OCI-LY1 (cell line): ENCODE measurements at regions not wholly inside any gene's neighbourhood (a gene's known extent, or its start where the extent isn't known, plus 50 kb on each side); places are given as distances from the start of the nearest gene placed in this dataset.

Experiments
- H2AFZ ChIP-seq: fragments of 200-600 bp; sonication (generic), shearing (Covaris generic); 2 replicates; pipeline ENCODE4 v1.6.0; 2014; ENCODE audit warnings: antibody characterized with exemption, mild to moderate bottlenecking, low read length
- H3F3A ChIP-seq: fragments of 200-600 bp; sonication (generic), shearing (Covaris generic); 2 replicates; pipeline ENCODE4 v1.6.0; 2014; ENCODE audit warnings: mild to moderate bottlenecking, antibody characterized with exemption, low read length, moderate library complexity; ENCODE audit not compliant: insufficient read depth
- H3K27ac ChIP-seq: fragments of 200-600 bp; sonication (generic); 2 replicates; pipeline ENCODE4 v1.5.1; 2014; ENCODE audit warnings: low read length, mixed run types, mild to moderate bottlenecking, low read depth; ENCODE audit not compliant: poor library complexity, severe bottlenecking
- H3K27me3 ChIP-seq: fragments of 200-600 bp; sonication (generic); 2 replicates; pipeline ENCODE4 v1.6.0; 2014; ENCODE audit warnings: antibody characterized with exemption, mild to moderate bottlenecking, low read length, moderate library complexity; ENCODE audit not compliant: insufficient read depth
- H3K36me3 ChIP-seq: fragments of 200-600 bp; sonication (generic); 2 replicates; pipeline ENCODE4 v1.6.1; 2014; ENCODE audit warnings: mild to moderate bottlenecking, antibody characterized with exemption, low read length, moderate library complexity, mixed read lengths; ENCODE audit not compliant: insufficient read depth
- H3K4me1 ChIP-seq: fragments of 200-600 bp; sonication (generic); 2 replicates; pipeline ENCODE4 v1.5.1; 2014; ENCODE audit warnings: mild to moderate bottlenecking, low read length, moderate library complexity; ENCODE audit not compliant: insufficient read depth, severe bottlenecking
- H3K4me2 ChIP-seq: fragments of 200-600 bp; sonication (generic), shearing (Covaris generic); 2 replicates; pipeline ENCODE4 v1.6.1; 2014; ENCODE audit warnings: low read length
- H3K4me3 ChIP-seq: fragments of 200-600 bp; sonication (generic); 2 replicates; pipeline ENCODE4 v1.5.1; 2014; ENCODE audit warnings: low read length, low read depth, mild to moderate bottlenecking, mixed read lengths; ENCODE audit not compliant: poor library complexity, severe bottlenecking
- H3K79me2 ChIP-seq: fragments of 200-600 bp; shearing (Covaris generic); 2 replicates; pipeline ENCODE4 v1.6.1; 2016; ENCODE audit warnings: mixed run types, low read length, mixed read lengths; ENCODE audit not compliant: insufficient read depth
- H3K9ac ChIP-seq: fragments of 200-600 bp; sonication (generic), shearing (Covaris generic); 2 replicates; pipeline ENCODE4 v1.6.1; 2014; ENCODE audit warnings: mild to moderate bottlenecking, low read length, mixed read lengths
- H3K9me2 ChIP-seq: fragments of 200-600 bp; sonication (generic), shearing (Covaris generic); 2 replicates; pipeline ENCODE4 v1.6.1; 2014; ENCODE audit warnings: low read depth, mild to moderate bottlenecking, low read length, mixed read lengths
- H3K9me3 ChIP-seq: fragments of 200-600 bp; shearing (Covaris generic); 2 replicates; pipeline ENCODE4 v1.6.1; 2014; ENCODE audit warnings: low read length, mixed read lengths
- H4K20me1 ChIP-seq: fragments of 200-600 bp; sonication (generic), shearing (Covaris generic); 2 replicates; pipeline ENCODE4 v1.6.0; 2016; ENCODE audit warnings: mild to moderate bottlenecking, low read length; ENCODE audit not compliant: insufficient read depth
- EZH2 ChIP-seq: fragments of 200-600 bp; sonication (generic), shearing (Covaris generic); IDR thresholded peaks from 2 replicates; pipeline ENCODE4 v1.8.0; 2017; ENCODE audit warnings: borderline replicate concordance, mixed run types, mild to moderate bottlenecking, antibody characterized with exemption, low read length, moderate library complexity, mixed read lengths
- TF ChIP-seq, protein P1 (sequence below): fragments of 200-600 bp; sonication (generic), shearing (Covaris generic); IDR thresholded peaks from 2 replicates; pipeline ENCODE4 v1.5.1; 2017; ENCODE audit warnings: mild to moderate bottlenecking, antibody characterized with exemption, low read length, moderate library complexity, mixed read lengths

DNA sequence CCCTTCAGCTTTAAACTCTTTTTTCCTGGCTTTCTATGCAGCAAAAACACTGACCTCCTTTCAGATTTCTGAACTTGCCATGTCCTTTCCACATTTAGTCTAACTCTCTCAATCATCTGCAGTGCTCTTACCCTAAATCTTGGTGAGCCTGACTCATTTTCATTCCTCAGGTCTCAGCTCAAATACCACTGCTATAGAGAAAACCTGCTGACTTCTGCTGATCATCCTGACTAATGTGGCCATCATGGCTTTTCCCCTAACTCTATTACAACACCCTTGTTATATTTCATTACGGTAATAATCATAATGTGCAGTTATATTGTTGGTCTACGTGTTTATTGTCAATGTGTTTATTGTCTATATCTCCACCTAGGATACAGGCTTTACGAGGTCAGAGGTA lies 207.3 kb upstream of the OR4E1 start:
- no peaks in the 10 kb centered on the region for H3K27me3 ChIP-seq
- no peaks in the 10 kb centered on the region for H3F3A ChIP-seq
- H2AFZ ChIP-seq, result no peak overlapping the region
- no peaks in the 10 kb centered on the region for H3K9me3 ChIP-seq
- H3K4me1 ChIP-seq, result no peaks in the 10 kb centered on the region
- H3K4me3 ChIP-seq, result no peak overlapping the region
- H3K27ac ChIP-seq, result no peak overlapping the region
- no peaks in the 10 kb centered on the region for H3K9me2 ChIP-seq
- H3K9ac ChIP-seq, result no peak overlapping the region
- TF ChIP-seq, protein P1, sequence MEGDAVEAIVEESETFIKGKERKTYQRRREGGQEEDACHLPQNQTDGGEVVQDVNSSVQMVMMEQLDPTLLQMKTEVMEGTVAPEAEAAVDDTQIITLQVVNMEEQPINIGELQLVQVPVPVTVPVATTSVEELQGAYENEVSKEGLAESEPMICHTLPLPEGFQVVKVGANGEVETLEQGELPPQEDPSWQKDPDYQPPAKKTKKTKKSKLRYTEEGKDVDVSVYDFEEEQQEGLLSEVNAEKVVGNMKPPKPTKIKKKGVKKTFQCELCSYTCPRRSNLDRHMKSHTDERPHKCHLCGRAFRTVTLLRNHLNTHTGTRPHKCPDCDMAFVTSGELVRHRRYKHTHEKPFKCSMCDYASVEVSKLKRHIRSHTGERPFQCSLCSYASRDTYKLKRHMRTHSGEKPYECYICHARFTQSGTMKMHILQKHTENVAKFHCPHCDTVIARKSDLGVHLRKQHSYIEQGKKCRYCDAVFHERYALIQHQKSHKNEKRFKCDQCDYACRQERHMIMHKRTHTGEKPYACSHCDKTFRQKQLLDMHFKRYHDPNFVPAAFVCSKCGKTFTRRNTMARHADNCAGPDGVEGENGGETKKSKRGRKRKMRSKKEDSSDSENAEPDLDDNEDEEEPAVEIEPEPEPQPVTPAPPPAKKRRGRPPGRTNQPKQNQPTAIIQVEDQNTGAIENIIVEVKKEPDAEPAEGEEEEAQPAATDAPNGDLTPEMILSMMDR, result no peak
- TF ChIP-seq EZH2, result no peak
- no peak overlapping the region for H3K4me2 ChIP-seq
- no peaks in the 10 kb centered on the region for H3K79me2 ChIP-seq
- no peaks in the 10 kb centered on the region for H4K20me1 ChIP-seq
- H3K36me3 ChIP-seq, result no peaks in the 10 kb centered on the region

DNA sequence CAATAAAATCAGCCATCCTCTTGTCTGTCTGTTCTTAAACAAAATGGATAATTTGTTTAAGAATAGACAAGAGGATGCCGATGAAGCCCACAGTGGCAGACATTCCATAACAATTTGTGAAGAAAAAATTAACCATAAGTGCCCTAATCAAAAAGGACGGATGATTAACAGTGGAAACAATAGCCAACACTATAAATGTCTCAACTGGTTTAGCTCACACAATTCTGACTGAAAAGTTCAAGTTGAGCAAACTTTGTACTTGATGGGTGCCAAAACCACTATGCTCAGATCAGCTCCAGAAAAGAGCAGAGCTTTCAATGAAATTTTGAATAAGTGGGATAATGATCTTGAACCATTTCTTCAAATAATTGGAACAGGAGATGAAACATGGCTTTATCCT lies 202.2 kb upstream of the OR4E1 start:
- Histone ChIP-seq H3K9ac (no peak overlapping the region), H3K36me3 (no peaks in the 10 kb centered on the region), H3K9me2 (no peaks in the 10 kb centered on the region), H3K9me3 (no peaks in the 10 kb centered on the region), H3K4me3 (no peak overlapping the region), H3K4me2 (no peak overlapping the region), H3K27me3 (no peaks in the 10 kb centered on the region), H3K79me2 (no peaks in the 10 kb centered on the region), H2AFZ (no peak overlapping the region), H3K27ac (no peak overlapping the region), H3K4me1 (no peaks in the 10 kb centered on the region), H3F3A (no peaks in the 10 kb centered on the region), H4K20me1 (no peaks in the 10 kb centered on the region)
- no peak for TF ChIP-seq EZH2
- TF ChIP-seq, protein P1, result no peak

DNA sequence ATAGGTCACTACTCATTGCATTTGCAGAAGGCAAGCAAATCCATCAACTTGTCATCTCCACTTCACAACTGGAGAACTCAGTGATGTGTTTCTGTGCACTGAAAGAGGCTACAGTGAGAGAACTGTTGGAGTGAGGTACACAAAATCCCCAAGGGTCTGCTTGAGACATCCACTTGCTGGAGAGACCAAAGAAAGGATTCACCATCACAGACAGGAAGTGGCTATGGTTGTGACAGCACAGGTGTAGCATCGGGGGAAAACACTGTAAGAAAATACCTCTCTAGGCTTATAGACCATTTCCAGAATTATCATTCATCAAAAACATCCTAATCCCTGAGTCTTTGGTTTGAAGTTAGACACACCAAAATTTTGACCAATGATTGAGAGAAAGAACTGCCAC lies 201.3 kb upstream of the OR4E1 start:
- no peaks in the 10 kb centered on the region for H3K79me2 ChIP-seq
- H3K4me2 ChIP-seq, result no peak overlapping the region
- H3F3A ChIP-seq, result no peaks in the 10 kb centered on the region
- H2AFZ ChIP-seq, result no peak overlapping the region
- H3K27ac ChIP-seq, result no peak overlapping the region
- H3K9me3 ChIP-seq, result no peaks in the 10 kb centered on the region
- H3K9ac ChIP-seq, result no peak overlapping the region
- TF ChIP-seq, protein P1, result no peak
- no peak for TF ChIP-seq EZH2
- H3K36me3 ChIP-seq, result no peaks in the 10 kb centered on the region
- H3K27me3 ChIP-seq, result no peaks in the 10 kb centered on the region
- H3K4me1 ChIP-seq, result no peaks in the 10 kb centered on the region
- H3K4me3 ChIP-seq, result no peak overlapping the region
- H3K9me2 ChIP-seq, result no peaks in the 10 kb centered on the region
- no peaks in the 10 kb centered on the region for H4K20me1 ChIP-seq
